ENCODE measurements at regions not wholly inside any gene's neighbourhood (a gene's known extent, or its start where the extent isn't known, plus 50 kb on each side); places are given as distances from the start of the nearest gene placed in this dataset.

DNA sequence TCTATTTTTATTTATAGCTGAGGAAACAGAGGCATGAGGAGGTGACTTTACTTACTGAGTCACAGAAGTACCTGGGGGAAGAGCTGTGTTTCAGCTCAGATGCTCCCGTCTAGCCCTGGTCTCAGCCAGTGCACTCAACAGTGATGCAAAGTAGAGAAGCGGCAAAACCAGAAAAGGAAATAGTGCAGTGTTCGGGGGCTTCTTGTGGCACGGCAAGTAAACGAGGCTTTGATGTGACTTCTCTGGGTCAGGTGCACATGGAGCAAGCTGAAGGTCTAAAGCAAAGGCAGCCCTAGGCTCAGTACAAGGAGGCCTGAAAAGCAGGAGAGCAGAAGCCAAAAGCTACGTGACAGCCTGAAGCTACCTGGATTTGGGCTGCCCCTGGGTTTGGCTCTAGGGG lies 526.7 kb upstream of the ADAMTS16 start (continued):
- TF ChIP-seq CTCF (conservative IDR thresholded peaks at IDR 0.05; ENCODE audit: low read depth in 2 of 2) (no peak), EZH2 (IDR thresholded peaks at IDR 0.05; ENCODE audit: low read depth, unreplicated experiment) (no peak), POLR2AphosphoS5 (IDR thresholded peaks at IDR 0.05; ENCODE audit: low read depth) (no peak), STAT1 (IDR thresholded peaks at IDR 0.05; ENCODE audit: unreplicated experiment) (no peak), EZH2phosphoT487 (IDR thresholded peaks at IDR 0.05; ENCODE audit: unreplicated experiment) (no peak), REST (IDR thresholded peaks at IDR 0.05; ENCODE audit: unreplicated experiment) (no peak), NANOG (IDR thresholded peaks at IDR 0.05; ENCODE audit: borderline replicate concordance) (no peak)
- TF ChIP-seq, protein P1, sequence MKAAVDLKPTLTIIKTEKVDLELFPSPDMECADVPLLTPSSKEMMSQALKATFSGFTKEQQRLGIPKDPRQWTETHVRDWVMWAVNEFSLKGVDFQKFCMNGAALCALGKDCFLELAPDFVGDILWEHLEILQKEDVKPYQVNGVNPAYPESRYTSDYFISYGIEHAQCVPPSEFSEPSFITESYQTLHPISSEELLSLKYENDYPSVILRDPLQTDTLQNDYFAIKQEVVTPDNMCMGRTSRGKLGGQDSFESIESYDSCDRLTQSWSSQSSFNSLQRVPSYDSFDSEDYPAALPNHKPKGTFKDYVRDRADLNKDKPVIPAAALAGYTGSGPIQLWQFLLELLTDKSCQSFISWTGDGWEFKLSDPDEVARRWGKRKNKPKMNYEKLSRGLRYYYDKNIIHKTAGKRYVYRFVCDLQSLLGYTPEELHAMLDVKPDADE (IDR thresholded peaks at IDR 0.05): no peak

GRCh38 chr5:4614088-4614487 lies 526.0 kb upstream of the ADAMTS16 start:
- Mint-ChIP-seq H3K4me3 (no peak overlapping the region), H3K27me3 (ENCODE audit: insufficient read depth, low read depth, poor library complexity) (peaks cover 6% of the 10 kb centered on the region), H3K9me3 (peaks cover 20% of the 10 kb centered on the region; the same call in 2 of the 3 replicates), H3K4me1 (peaks cover 2% of the 10 kb centered on the region), H3K27ac (no peak overlapping the region; the same call in 1 of the 2 replicates), H3K36me3 (ENCODE audit: low read depth) (peaks cover 7% of the 10 kb centered on the region)
- Histone ChIP-seq H3K4me2 (no peak overlapping the region), H3K9me2 (ENCODE audit: insufficient read depth) (0 out of 2 replicates have a peak, but pooled peaks cover 4% of the 10 kb centered on the region), H3K79me2 (replicated peaks; ENCODE audit: insufficient read depth) (no peaks in the 10 kb centered on the region), H3K4me1 (ENCODE audit: insufficient read depth) (peaks cover 6% of the 10 kb centered on the region), H4K20me1 (replicated peaks; ENCODE audit: insufficient read depth) (no peaks in the 10 kb centered on the region), H2AFZ (no peak overlapping the region), H3K27ac (ENCODE audit: low read depth) (no peak overlapping the region), H3K36me3 (ENCODE audit: insufficient read depth) (no peaks in the 10 kb centered on the region), H3K27me3 (ENCODE audit: insufficient read depth) (no peaks in the 10 kb centered on the region), H3K4me3 (no peak overlapping the region), H3F3A (replicated peaks; ENCODE audit: low read depth) (no peaks in the 10 kb centered on the region)
- DNase-seq (ENCODE audit: low spot score): no peak
- no peak for ATAC-seq
- no peak for TF ChIP-seq CTCF (conservative IDR thresholded peaks at IDR 0.05; ENCODE audit: low read depth in 2 of 2)
- no peak for TF ChIP-seq REST (IDR thresholded peaks at IDR 0.05; ENCODE audit: unreplicated experiment)
- TF ChIP-seq, protein P1 (IDR thresholded peaks at IDR 0.05): no peak
- no peak for TF ChIP-seq CREB1 (CRISPR knock-in tag; IDR thresholded peaks at IDR 0.05; ENCODE audit: low read depth)
- no peak for TF ChIP-seq STAT1 (IDR thresholded peaks at IDR 0.05; ENCODE audit: unreplicated experiment)
- TF ChIP-seq ZNF114 (CRISPR knock-in tag; IDR thresholded peaks at IDR 0.05): no peak

All from GM23338 (cell line).